ENCODE measurements at regions not wholly inside any gene's neighbourhood (a gene's known extent, or its start where the extent isn't known, plus 50 kb on each side); places are given as distances from the start of the nearest gene placed in this dataset.

DNA sequence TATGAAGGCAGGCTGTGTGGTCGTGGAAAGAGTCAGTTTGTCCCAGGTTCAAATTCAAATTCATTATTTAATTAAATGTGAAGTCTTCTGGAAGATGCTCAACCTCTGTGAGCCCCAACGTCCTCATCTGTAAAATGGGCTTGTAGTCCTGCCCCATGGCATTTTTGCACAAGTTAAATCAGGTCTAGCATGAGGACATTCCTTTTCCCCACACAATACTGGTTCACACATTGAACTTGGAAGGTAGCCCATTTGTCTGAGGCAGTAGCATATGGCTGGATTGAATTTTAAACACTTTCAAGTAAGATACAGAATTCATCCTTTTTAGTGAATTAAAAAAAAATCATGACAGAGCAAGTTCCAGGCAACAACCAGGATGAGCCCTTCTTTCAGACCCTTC lies 665.4 kb upstream of the HS6ST1 start:
- no peak for TF ChIP-seq CTCF (IDR thresholded peaks at IDR 0.05; ENCODE audit: insufficient read depth, low read length, poor library complexity, severe bottlenecking)
- TF ChIP-seq EZH2phosphoT487 (conservative IDR thresholded peaks at IDR 0.05; ENCODE audit: low read length): no peak
